ENCODE measurements at regions not wholly inside any gene's neighbourhood (a gene's known extent, or its start where the extent isn't known, plus 50 kb on each side); places are given as distances from the start of the nearest gene placed in this dataset.

- no peak for TF ChIP-seq CTCF (IDR thresholded peaks at IDR 0.05)
- no peak for TF ChIP-seq EZH2 (IDR thresholded peaks at IDR 0.05; ENCODE audit: borderline replicate concordance, insufficient read depth, low read depth, low read length, poor library complexity, severe bottlenecking)
These were observed 231.1 kb upstream of the CDH5 start for GRCh38 chr16:66135421-66135831.
